ENCODE measurements at regions not wholly inside any gene's neighbourhood (a gene's known extent, or its start where the extent isn't known, plus 50 kb on each side); places are given as distances from the start of the nearest gene placed in this dataset.

- no peak for TF ChIP-seq CTCF (IDR thresholded peaks at IDR 0.05)
- TF ChIP-seq POLR2A (IDR thresholded peaks at IDR 0.05), result no peak
These were observed 59.2 kb upstream of the ATP5PO start for GRCh38 chr21:33974513-33975468.
